ENCODE measurements at regions not wholly inside any gene's neighbourhood (a gene's known extent, or its start where the extent isn't known, plus 50 kb on each side); places are given as distances from the start of the nearest gene placed in this dataset.

GRCh38 chr13:63093907-63094469, 1678.3 kb upstream of the PCDH20 start:
- TF ChIP-seq CTCF (IDR thresholded peaks at IDR 0.05) = no peak
- TF ChIP-seq ZFX (IDR thresholded peaks at IDR 0.05; ENCODE audit: borderline replicate concordance) = no peak

Measured in 22Rv1 (cell line).